22Rv1 (cell line): ENCODE measurements at regions not wholly inside any gene's neighbourhood (a gene's known extent, or its start where the extent isn't known, plus 50 kb on each side); places are given as distances from the start of the nearest gene placed in this dataset.

Experiments
- ZFX ChIP-seq: fragments of 450-650 bp; IDR thresholded peaks from 2 replicates; pipeline ENCODE4 v1.6.1; 2017; ENCODE audit warnings: antibody characterized with exemption, borderline replicate concordance
- TF ChIP-seq, protein P1 (sequence below): fragments of 450-650 bp; IDR thresholded peaks from 2 replicates; pipeline ENCODE4 v1.5.1; 2017; ENCODE audit warnings: mild to moderate bottlenecking

DNA sequence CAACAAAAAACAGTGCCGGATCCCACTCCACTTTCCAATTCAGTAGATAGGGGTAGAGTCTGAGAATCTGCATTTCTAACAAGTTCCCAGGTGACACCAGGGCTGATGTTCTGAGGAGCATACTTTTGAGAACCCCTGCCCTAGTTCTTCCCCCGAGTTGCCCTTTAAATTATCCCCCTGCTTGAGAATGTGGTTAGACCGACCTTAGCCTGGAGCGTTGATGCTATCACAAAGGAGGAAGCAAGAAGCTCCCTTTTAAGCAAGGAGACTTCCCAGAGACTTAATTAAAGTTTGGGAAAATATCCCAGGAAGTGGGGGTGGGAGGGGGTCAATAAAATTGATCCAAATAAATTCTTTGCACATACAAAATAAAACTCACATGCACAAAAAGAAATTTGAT lies 485.9 kb downstream of the SMARCA1 start:
- TF ChIP-seq, protein P1, sequence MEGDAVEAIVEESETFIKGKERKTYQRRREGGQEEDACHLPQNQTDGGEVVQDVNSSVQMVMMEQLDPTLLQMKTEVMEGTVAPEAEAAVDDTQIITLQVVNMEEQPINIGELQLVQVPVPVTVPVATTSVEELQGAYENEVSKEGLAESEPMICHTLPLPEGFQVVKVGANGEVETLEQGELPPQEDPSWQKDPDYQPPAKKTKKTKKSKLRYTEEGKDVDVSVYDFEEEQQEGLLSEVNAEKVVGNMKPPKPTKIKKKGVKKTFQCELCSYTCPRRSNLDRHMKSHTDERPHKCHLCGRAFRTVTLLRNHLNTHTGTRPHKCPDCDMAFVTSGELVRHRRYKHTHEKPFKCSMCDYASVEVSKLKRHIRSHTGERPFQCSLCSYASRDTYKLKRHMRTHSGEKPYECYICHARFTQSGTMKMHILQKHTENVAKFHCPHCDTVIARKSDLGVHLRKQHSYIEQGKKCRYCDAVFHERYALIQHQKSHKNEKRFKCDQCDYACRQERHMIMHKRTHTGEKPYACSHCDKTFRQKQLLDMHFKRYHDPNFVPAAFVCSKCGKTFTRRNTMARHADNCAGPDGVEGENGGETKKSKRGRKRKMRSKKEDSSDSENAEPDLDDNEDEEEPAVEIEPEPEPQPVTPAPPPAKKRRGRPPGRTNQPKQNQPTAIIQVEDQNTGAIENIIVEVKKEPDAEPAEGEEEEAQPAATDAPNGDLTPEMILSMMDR, result no peak
- TF ChIP-seq ZFX, result no peak
